Loucy (cell line): ENCODE measurements at regions not wholly inside any gene's neighbourhood (a gene's known extent, or its start where the extent isn't known, plus 50 kb on each side); places are given as distances from the start of the nearest gene placed in this dataset.

ENCODE experiments used
- EZH2phosphoT487 ChIP-seq: fragments of 200-600 bp; IDR thresholded peaks from 2 replicates; pipeline ENCODE4 v1.6.1; 2018; ENCODE audit warnings: antibody characterized with exemption, mild to moderate bottlenecking, moderate library complexity, borderline replicate concordance
- TF ChIP-seq, protein P1 (sequence below): fragments of 200-600 bp; sonication (generic); conservative IDR thresholded peaks from 2 replicates; pipeline ENCODE4 v1.5.1; 2014; ENCODE audit warnings: mild to moderate bottlenecking, antibody characterized with exemption, low read length

DNA sequence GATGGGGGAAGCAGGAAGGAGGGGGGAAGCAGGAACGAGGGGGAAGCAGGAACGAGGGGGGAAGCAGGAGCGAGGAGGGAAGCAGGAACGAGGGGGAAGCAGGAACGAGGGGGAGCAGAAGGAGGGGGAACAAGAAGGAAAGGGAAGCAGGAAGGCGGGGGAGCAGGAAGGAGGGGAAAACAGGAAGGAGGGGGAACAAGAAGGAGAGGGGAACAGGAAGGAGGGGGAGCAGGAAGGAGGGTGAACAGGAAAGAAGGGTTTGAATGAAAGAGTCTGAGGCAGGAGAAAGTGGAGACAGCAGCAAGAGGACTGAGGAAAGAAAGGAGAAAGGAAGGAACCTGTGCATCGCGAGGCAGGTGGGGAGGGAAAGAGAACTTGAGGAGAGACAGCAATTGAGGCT lies 256.6 kb downstream of the PTEN start:
- TF ChIP-seq, protein P1, sequence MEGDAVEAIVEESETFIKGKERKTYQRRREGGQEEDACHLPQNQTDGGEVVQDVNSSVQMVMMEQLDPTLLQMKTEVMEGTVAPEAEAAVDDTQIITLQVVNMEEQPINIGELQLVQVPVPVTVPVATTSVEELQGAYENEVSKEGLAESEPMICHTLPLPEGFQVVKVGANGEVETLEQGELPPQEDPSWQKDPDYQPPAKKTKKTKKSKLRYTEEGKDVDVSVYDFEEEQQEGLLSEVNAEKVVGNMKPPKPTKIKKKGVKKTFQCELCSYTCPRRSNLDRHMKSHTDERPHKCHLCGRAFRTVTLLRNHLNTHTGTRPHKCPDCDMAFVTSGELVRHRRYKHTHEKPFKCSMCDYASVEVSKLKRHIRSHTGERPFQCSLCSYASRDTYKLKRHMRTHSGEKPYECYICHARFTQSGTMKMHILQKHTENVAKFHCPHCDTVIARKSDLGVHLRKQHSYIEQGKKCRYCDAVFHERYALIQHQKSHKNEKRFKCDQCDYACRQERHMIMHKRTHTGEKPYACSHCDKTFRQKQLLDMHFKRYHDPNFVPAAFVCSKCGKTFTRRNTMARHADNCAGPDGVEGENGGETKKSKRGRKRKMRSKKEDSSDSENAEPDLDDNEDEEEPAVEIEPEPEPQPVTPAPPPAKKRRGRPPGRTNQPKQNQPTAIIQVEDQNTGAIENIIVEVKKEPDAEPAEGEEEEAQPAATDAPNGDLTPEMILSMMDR = no peak
- no peak for TF ChIP-seq EZH2phosphoT487
